Astrocyte (in vitro differentiated cells and primary cell): ENCODE measurements at regions not wholly inside any gene's neighbourhood (a gene's known extent, or its start where the extent isn't known, plus 50 kb on each side); places are given as distances from the start of the nearest gene placed in this dataset.

Experiments used
- DNase-seq: peaks from one replicate; pipeline ENCODE4 v3.0.0-alpha.2; 2010; ENCODE audit warnings: low read depth
- FAIRE-seq: peaks from 2 replicates; lab custom pipeline; 2011; peaks lifted over from hg19 to GRCh38; lab: Jason Lieb, UNC
- H2AFZ ChIP-seq: 2 replicates; pipeline ENCODE4 v1.6.0; 2012; ENCODE audit warnings: low read depth, low read length, inconsistent platforms
- H3K27ac ChIP-seq: 2 replicates; pipeline ENCODE4 v1.5.1; 2011; ENCODE audit warnings: low read depth, low read length, inconsistent platforms
- H3K27me3 ChIP-seq: 2 replicates; pipeline ENCODE4 v1.6.0; 2011; ENCODE audit warnings: low read length, inconsistent platforms; ENCODE audit not compliant: insufficient read depth
- H3K36me3 ChIP-seq: 2 replicates; pipeline ENCODE4 v1.5.1; 2011; ENCODE audit warnings: low read length, inconsistent platforms; ENCODE audit not compliant: insufficient read depth
- H3K4me1 ChIP-seq: 2 replicates; pipeline ENCODE4 v1.5.1; 2011; ENCODE audit warnings: low read length, inconsistent platforms; ENCODE audit not compliant: insufficient read depth
- H3K4me2 ChIP-seq: 2 replicates; pipeline ENCODE4 v1.6.0; 2012; ENCODE audit warnings: low read length, inconsistent platforms
- H3K4me3 ChIP-seq: 2 replicates; pipeline ENCODE4 v1.5.1; 2011; ENCODE audit warnings: low read depth, mild to moderate bottlenecking, low read length, inconsistent platforms; ENCODE audit not compliant: insufficient read depth
- H3K79me2 ChIP-seq: 2 replicates; pipeline ENCODE4 v1.6.0; 2012; ENCODE audit warnings: mild to moderate bottlenecking, low read length, inconsistent platforms; ENCODE audit not compliant: insufficient read depth
- H3K9ac ChIP-seq: 2 replicates; pipeline ENCODE4 v1.6.0; 2012; ENCODE audit warnings: mild to moderate bottlenecking, low read length, inconsistent platforms
- H3K9me3 ChIP-seq: 2 replicates; pipeline ENCODE4 v1.5.1; 2012; ENCODE audit warnings: low read depth, mild to moderate bottlenecking, low read length, inconsistent platforms; ENCODE audit not compliant: insufficient read depth
- H4K20me1 ChIP-seq: 2 replicates; pipeline ENCODE4 v1.6.0; 2012; ENCODE audit warnings: low read length, inconsistent platforms; ENCODE audit not compliant: insufficient read depth
- H3K27ac Mint-ChIP-seq: one replicate; pipeline ENCODE4 v1.8.0; 2021; ENCODE audit warnings: mild to moderate bottlenecking, mixed read lengths; ENCODE audit not compliant: unreplicated experiment
- H3K27me3 Mint-ChIP-seq: one replicate; pipeline ENCODE4 v1.8.0; 2021; ENCODE audit warnings: low read depth, mixed read lengths; ENCODE audit not compliant: unreplicated experiment
- H3K36me3 Mint-ChIP-seq: one replicate; pipeline ENCODE4 v1.8.0; 2021; ENCODE audit warnings: low read depth, mixed read lengths; ENCODE audit not compliant: unreplicated experiment
- H3K4me1 Mint-ChIP-seq: one replicate; pipeline ENCODE4 v1.8.0; 2021; ENCODE audit warnings: low read depth, mixed read lengths; ENCODE audit not compliant: unreplicated experiment
- H3K4me3 Mint-ChIP-seq: one replicate; pipeline ENCODE4 v1.8.0; 2021; ENCODE audit warnings: mild to moderate bottlenecking, moderate library complexity, mixed read lengths; ENCODE audit not compliant: unreplicated experiment
- H3K9me3 Mint-ChIP-seq: one replicate; pipeline ENCODE4 v1.8.0; 2021; ENCODE audit warnings: mild to moderate bottlenecking, mixed read lengths; ENCODE audit not compliant: unreplicated experiment
- EZH2 ChIP-seq: IDR thresholded peaks from 2 replicates; pipeline ENCODE4 v1.6.1; 2012; ENCODE audit warnings: mild to moderate bottlenecking, low read length, inconsistent platforms; ENCODE audit not compliant: insufficient read depth
- TF ChIP-seq, protein P1 (sequence below): IDR thresholded peaks from 2 replicates; pipeline ENCODE4 v1.5.1; 2011; ENCODE audit warnings: low read depth, mild to moderate bottlenecking, inconsistent platforms, low read length, moderate library complexity; ENCODE audit not compliant: insufficient read depth

DNA sequence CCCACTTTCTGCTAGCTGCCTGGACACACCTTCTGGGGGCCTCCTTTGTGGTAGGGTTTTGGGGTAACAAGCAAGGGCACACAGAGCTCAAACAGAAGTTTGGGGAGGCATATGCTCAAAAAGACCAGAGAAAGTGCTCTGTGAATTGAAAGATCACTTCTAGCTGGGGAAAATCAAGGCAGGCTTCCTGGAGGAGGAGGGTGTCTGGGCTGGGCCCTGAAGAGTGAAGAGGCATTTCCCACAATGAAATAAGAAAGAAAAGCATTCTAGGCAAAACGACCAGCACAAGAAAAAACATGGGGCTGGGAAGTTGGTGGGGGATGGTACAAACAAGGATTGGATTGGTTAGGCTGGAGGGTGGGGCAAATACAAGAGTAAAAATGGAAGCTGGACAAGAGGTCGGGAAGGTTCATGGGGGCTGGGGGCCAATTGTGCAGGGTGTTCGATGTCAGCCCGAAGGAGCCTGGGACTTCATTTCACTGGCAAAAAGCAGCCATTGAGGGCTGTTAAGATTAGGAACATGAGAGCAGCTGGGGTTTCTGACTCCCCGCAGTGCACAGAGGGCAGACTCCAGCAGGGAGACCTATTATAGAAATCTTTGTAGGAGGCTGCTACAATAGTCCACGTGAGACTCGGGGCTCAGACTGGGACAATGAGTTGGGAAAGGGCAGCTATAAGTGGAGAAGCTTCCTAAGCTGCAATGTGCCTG, 51.5 kb upstream of the CMKLR1 start:
- Histone ChIP-seq H3K9ac (no peak overlapping the region), H4K20me1 (no peaks in the 10 kb centered on the region), H3K27ac (no peak overlapping the region), H3K4me1 (no peaks in the 10 kb centered on the region), H3K4me2 (no peak overlapping the region), H3K27me3 (peaks cover 3% of the 10 kb centered on the region), H3K9me3 (no peaks in the 10 kb centered on the region), H3K79me2 (no peaks in the 10 kb centered on the region), H2AFZ (no peak overlapping the region), H3K4me3 (no peak overlapping the region), H3K36me3 (no peaks in the 10 kb centered on the region)
- Mint-ChIP-seq H3K9me3 (peaks cover 5% of the 10 kb centered on the region), H3K4me3 (no peak overlapping the region), H3K36me3 (no peaks in the 10 kb centered on the region), H3K27me3 (peaks cover 19% of the 10 kb centered on the region), H3K27ac (no peak overlapping the region), H3K4me1 (no peaks in the 10 kb centered on the region)
- TF ChIP-seq EZH2, result no peak
- TF ChIP-seq, protein P1, sequence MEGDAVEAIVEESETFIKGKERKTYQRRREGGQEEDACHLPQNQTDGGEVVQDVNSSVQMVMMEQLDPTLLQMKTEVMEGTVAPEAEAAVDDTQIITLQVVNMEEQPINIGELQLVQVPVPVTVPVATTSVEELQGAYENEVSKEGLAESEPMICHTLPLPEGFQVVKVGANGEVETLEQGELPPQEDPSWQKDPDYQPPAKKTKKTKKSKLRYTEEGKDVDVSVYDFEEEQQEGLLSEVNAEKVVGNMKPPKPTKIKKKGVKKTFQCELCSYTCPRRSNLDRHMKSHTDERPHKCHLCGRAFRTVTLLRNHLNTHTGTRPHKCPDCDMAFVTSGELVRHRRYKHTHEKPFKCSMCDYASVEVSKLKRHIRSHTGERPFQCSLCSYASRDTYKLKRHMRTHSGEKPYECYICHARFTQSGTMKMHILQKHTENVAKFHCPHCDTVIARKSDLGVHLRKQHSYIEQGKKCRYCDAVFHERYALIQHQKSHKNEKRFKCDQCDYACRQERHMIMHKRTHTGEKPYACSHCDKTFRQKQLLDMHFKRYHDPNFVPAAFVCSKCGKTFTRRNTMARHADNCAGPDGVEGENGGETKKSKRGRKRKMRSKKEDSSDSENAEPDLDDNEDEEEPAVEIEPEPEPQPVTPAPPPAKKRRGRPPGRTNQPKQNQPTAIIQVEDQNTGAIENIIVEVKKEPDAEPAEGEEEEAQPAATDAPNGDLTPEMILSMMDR, result no peak
- DNase-seq, result no peak
- FAIRE-seq, result no peak

DNA sequence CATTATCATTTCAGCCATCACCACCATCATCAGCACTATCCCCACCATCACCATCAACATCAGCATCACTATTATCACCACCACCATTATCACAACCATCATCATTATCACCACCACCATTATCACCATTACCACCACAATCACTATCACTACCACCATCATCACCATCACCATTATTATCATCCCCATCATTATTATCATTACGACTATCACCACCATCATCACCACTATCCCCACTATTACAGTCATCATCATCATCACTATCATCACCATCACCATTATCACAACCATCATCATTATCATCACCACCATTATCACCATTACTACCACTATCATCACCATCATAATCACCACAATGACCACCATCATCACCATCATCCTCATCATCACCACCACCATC, 50.4 kb upstream of the CMKLR1 start:
- H3K27me3 Mint-ChIP-seq, result peaks cover 19% of the 10 kb centered on the region
- Histone ChIP-seq H4K20me1 (no peaks in the 10 kb centered on the region), H2AFZ (no peak overlapping the region), H3K9ac (no peak overlapping the region), H3K27me3 (peaks cover 3% of the 10 kb centered on the region), H3K4me3 (no peak overlapping the region), H3K9me3 (no peaks in the 10 kb centered on the region), H3K36me3 (no peaks in the 10 kb centered on the region), H3K27ac (no peak overlapping the region), H3K79me2 (no peaks in the 10 kb centered on the region), H3K4me1 (no peaks in the 10 kb centered on the region), H3K4me2 (no peak overlapping the region)
- TF ChIP-seq, protein P1, result no peak
- no peak for TF ChIP-seq EZH2
- H3K4me3 Mint-ChIP-seq, result no peak overlapping the region
- FAIRE-seq (no peak), DNase-seq (no peak)
- H3K9me3 Mint-ChIP-seq, result peaks cover 2% of the 10 kb centered on the region
- H3K4me1 Mint-ChIP-seq, result no peaks in the 10 kb centered on the region
- no peak overlapping the region for H3K27ac Mint-ChIP-seq
- no peaks in the 10 kb centered on the region for H3K36me3 Mint-ChIP-seq
